SK-N-SH (cell line): ENCODE measurements at regions not wholly inside any gene's neighbourhood (a gene's known extent, or its start where the extent isn't known, plus 50 kb on each side); places are given as distances from the start of the nearest gene placed in this dataset.

Experiments used
- CTCF ChIA-PET: fragments of 300-600, 350-600 bp; formaldehyde crosslinking; extraction: SDS; loops from one replicate; lab custom pipeline; 2021; lab: Yijun Ruan, JAX
- POLR2A ChIA-PET: fragments of 350-600 bp; sonication (Branson Sonifier 250); formaldehyde crosslinking; extraction: SDS; loops from one replicate; lab custom pipeline; 2020; ENCODE audit warnings: antibody characterized with exemption, inconsistent platforms; lab: Yijun Ruan, JAX
- DNase-seq: peaks from one replicate; pipeline ENCODE4 v3.0.0; 2012
- H2AFZ ChIP-seq: fragments of 200-600 bp; sonication (generic); 2 replicates; pipeline ENCODE4 v1.8.1; 2016; ENCODE audit warnings: antibody characterized with exemption, mild to moderate bottlenecking, low read depth
- H3F3A ChIP-seq: fragments of 200-600 bp; sonication (generic); replicated peaks from 2 replicates; pipeline ENCODE3; 2016; ENCODE audit warnings: antibody characterized with exemption, mild to moderate bottlenecking; ENCODE audit not compliant: insufficient read depth
- H3K27ac ChIP-seq, 2 experiments: fragments of 200-500 bp in 1 of 2; fragments of 200-600 bp in 1 of 2; sonication (Bioruptor generic) in 1 of 2; sonication (generic), shearing (Covaris generic) in 1 of 2; 2 replicates each; pipeline versions ENCODE4 v1.5.1 to v1.6.1; 2014 to 2016; ENCODE audit warnings: low read depth in 2 of 2, inconsistent platforms in 1 of 2, low read length in 1 of 2, mild to moderate bottlenecking in 1 of 2, mixed read lengths in 1 of 2
- H3K27me3 ChIP-seq: fragments of 200-600 bp; sonication (generic), shearing (Covaris generic); 2 replicates; pipeline ENCODE4 v1.6.1; 2016; ENCODE audit warnings: mixed run types; ENCODE audit not compliant: insufficient read depth
- H3K36me3 ChIP-seq, 2 experiments: fragments of 200-500 bp in 1 of 2; fragments of 200-600 bp in 1 of 2; sonication (Bioruptor generic) in 1 of 2; sonication (generic) in 1 of 2; replicated peaks in 1 of 2; 2 replicates each; pipeline versions ENCODE3 to v1.5.1; 2014 to 2016; ENCODE audit warnings: low read length in 1 of 2, mild to moderate bottlenecking in 1 of 2; ENCODE audit not compliant: insufficient read depth in 2 of 2, control insufficient read depth in 1 of 2
- H3K4me1 ChIP-seq, 2 experiments: fragments of 200-500 bp in 1 of 2; fragments of 200-600 bp in 1 of 2; sonication (Bioruptor generic) in 1 of 2; sonication (generic), shearing (Covaris generic) in 1 of 2; 2 replicates each; pipeline versions ENCODE4 v1.5.1 to v1.6.1; 2014 to 2016; ENCODE audit warnings: low read depth in 1 of 2, low read length in 1 of 2, mixed run types in 1 of 2; ENCODE audit not compliant: insufficient read depth in 2 of 2, control insufficient read depth in 1 of 2
- H3K4me2 ChIP-seq: fragments of 200-600 bp; sonication (generic), shearing (Covaris generic); 2 replicates; pipeline ENCODE4 v1.6.1; 2017; ENCODE audit warnings: mixed run types
- H3K4me3 ChIP-seq, 2 experiments: fragments of 200-500 bp in 1 of 2; fragments of 200-600 bp in 1 of 2; sonication (Bioruptor generic) in 1 of 2; sonication (generic), shearing (Covaris generic) in 1 of 2; 2 replicates each; pipeline versions ENCODE4 v1.5.1 to v1.8.1; 2014 to 2016; ENCODE audit warnings: low read depth in 2 of 2, inconsistent platforms in 1 of 2, low read length in 1 of 2, mild to moderate bottlenecking in 1 of 2, mixed read lengths in 1 of 2, moderate library complexity in 1 of 2
- H3K79me2 ChIP-seq: fragments of 200-600 bp; sonication (generic); 2 replicates; pipeline ENCODE4 v1.8.1; 2017; ENCODE audit warnings: mild to moderate bottlenecking; ENCODE audit not compliant: insufficient read depth
- H3K9ac ChIP-seq: fragments of 200-600 bp; sonication (generic); 2 replicates; pipeline ENCODE4 v1.6.1; 2017; ENCODE audit warnings: mixed run types
- H3K9me2 ChIP-seq: fragments of 200-600 bp; sonication (generic); 2 replicates; pipeline ENCODE4 v1.6.1; 2017; ENCODE audit warnings: mixed run types
- H3K9me3 ChIP-seq: fragments of 200-600 bp; sonication (generic); 2 replicates; pipeline ENCODE4 v1.6.1; 2017; ENCODE audit warnings: mixed run types, mild to moderate bottlenecking, moderate library complexity
- H4K20me1 ChIP-seq: fragments of 200-600 bp; sonication (generic); 2 replicates; pipeline ENCODE4 v1.6.1; 2017; ENCODE audit warnings: mild to moderate bottlenecking, mixed run types; ENCODE audit not compliant: insufficient read depth
- CHD2 ChIP-seq: fragments of 150-350 bp; IDR thresholded peaks from 2 replicates; pipeline ENCODE4 v1.6.1; 2018; ENCODE audit warnings: low read length; ENCODE audit not compliant: partially characterized antibody
- CTCF ChIP-seq: fragments of 200-600 bp; sonication (generic); IDR thresholded peaks from 2 replicates; pipeline ENCODE4 v1.6.1; 2017; ENCODE audit warnings: antibody characterized with exemption, mild to moderate bottlenecking, moderate library complexity
- FOXM1 ChIP-seq: IDR thresholded peaks from 2 replicates; pipeline ENCODE4 v1.4.0; 2012; ENCODE audit warnings: low read depth, mild to moderate bottlenecking
- GATA2 ChIP-seq: sonication (generic); formaldehyde crosslinking; IDR thresholded peaks from 2 replicates; pipeline ENCODE4 v1.5.0; 2020; ENCODE audit warnings: mild to moderate bottlenecking, missing genetic modification reagents
- MEF2A ChIP-seq: IDR thresholded peaks from 2 replicates; pipeline ENCODE4 v1.4.0; 2012; ENCODE audit warnings: low read depth, borderline replicate concordance
- NRF1 ChIP-seq: IDR thresholded peaks from 2 replicates; pipeline ENCODE4 v1.6.1; 2012; ENCODE audit warnings: low read depth, mild to moderate bottlenecking, low read length
- POLR2AphosphoS5 ChIP-seq: IDR thresholded peaks from 2 replicates; pipeline ENCODE4 v1.6.1; 2012; ENCODE audit warnings: low read depth, low read length
- REST ChIP-seq: IDR thresholded peaks from 2 replicates; pipeline ENCODE4 v1.6.1; 2012; ENCODE audit warnings: mild to moderate bottlenecking, low read depth, low read length, moderate library complexity
- RXRA ChIP-seq: IDR thresholded peaks from 2 replicates; pipeline ENCODE4 v1.4.0; 2012; ENCODE audit warnings: low read depth, mild to moderate bottlenecking, borderline replicate concordance
- SIN3A ChIP-seq: IDR thresholded peaks from 2 replicates; pipeline ENCODE4 v1.6.1; 2012; ENCODE audit warnings: low read depth, mild to moderate bottlenecking, low read length, moderate library complexity, borderline replicate concordance
- SMC3 ChIP-seq: IDR thresholded peaks from 2 replicates; pipeline ENCODE4 v1.6.1; 2012; ENCODE audit warnings: low read depth, low read length, improper control_type of control experiment
- TCF12 ChIP-seq: IDR thresholded peaks from 2 replicates; pipeline ENCODE4 v1.4.0; 2012
- TEAD4 ChIP-seq: IDR thresholded peaks from 2 replicates; pipeline ENCODE4 v1.4.0; 2012; ENCODE audit warnings: mild to moderate bottlenecking, borderline replicate concordance; ENCODE audit not compliant: insufficient read depth
- ZBTB33 ChIP-seq: IDR thresholded peaks from 2 replicates; pipeline ENCODE4 v1.4.0; 2012; ENCODE audit warnings: low read depth, borderline replicate concordance
- WGBS: methylation state at CpG from one replicate; pipeline ENCODE4 v1.1.6; 2017; ENCODE audit warnings: low lambda C conversion rate; 5-methylcytosine and 5-hydroxymethylcytosine counted together
- TF ChIP-seq, protein P1 (sequence below): fragments of 150-350 bp; IDR thresholded peaks from 2 replicates; pipeline ENCODE4 v1.6.1; 2016; ENCODE audit warnings: mild to moderate bottlenecking, low read depth, low read length

DNA sequence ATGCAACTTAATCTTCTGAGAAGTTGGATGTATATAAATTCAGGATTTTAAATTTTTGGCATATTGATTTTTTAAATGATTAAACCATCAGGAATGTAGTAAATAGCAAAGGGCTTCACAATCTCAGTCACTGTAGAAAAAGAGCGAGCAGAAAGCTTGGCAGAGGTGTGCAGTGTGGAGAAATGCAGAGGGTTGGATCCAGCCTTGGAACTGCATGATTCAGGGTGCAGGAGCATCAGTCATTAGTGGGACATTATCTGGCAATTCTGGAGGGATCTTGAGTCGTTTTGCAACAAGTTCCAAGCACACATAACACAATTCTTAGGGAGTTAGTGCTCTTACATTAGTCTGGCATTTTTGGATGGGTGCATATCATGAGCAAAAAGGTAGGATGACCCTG, 267.9 kb downstream of the PLA2G4A start:
- CTCF ChIA-PET, result no interaction called here
- Histone ChIP-seq H3K79me2 (no peaks in the 10 kb centered on the region), H3K4me3 (no peak overlapping the region), H3F3A (no peaks in the 10 kb centered on the region), H3K36me3 (no peaks in the 10 kb centered on the region), H2AFZ (no peak overlapping the region), H3K9ac (no peak overlapping the region), H3K4me1 (no peaks in the 10 kb centered on the region; a peak in 1 of 4 replicates), H3K9me2 (no peaks in the 10 kb centered on the region), H4K20me1 (no peaks in the 10 kb centered on the region), H3K27ac (no peak overlapping the region), H3K27me3 (no peaks in the 10 kb centered on the region), H3K4me2 (no peak overlapping the region), H3K9me3 (no peaks in the 10 kb centered on the region)
- WGBS, result 43% methylated on average over 2 of the region's 2 CpGs
- DNase-seq, result no peak
- no peak for TF ChIP-seq SIN3A
- TF ChIP-seq MEF2A, result no peak
- TF ChIP-seq POLR2AphosphoS5, result no peak
- no peak for TF ChIP-seq REST
- TF ChIP-seq NRF1, result no peak
- TF ChIP-seq TEAD4, result no peak
- no peak for TF ChIP-seq GATA2 (CRISPR knock-in tag)
- TF ChIP-seq SMC3, result no peak
- TF ChIP-seq RXRA, result no peak
- TF ChIP-seq CHD2, result no peak
- TF ChIP-seq FOXM1, result no peak
- TF ChIP-seq, protein P1, sequence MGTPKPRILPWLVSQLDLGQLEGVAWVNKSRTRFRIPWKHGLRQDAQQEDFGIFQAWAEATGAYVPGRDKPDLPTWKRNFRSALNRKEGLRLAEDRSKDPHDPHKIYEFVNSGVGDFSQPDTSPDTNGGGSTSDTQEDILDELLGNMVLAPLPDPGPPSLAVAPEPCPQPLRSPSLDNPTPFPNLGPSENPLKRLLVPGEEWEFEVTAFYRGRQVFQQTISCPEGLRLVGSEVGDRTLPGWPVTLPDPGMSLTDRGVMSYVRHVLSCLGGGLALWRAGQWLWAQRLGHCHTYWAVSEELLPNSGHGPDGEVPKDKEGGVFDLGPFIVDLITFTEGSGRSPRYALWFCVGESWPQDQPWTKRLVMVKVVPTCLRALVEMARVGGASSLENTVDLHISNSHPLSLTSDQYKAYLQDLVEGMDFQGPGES, result no peak
- no peak for TF ChIP-seq CTCF
- no peak for TF ChIP-seq ZBTB33
- no peak for TF ChIP-seq TCF12
- POLR2A ChIA-PET, result no interaction called here
